ENCODE measurements at regions not wholly inside any gene's neighbourhood (a gene's known extent, or its start where the extent isn't known, plus 50 kb on each side); places are given as distances from the start of the nearest gene placed in this dataset.

DNA sequence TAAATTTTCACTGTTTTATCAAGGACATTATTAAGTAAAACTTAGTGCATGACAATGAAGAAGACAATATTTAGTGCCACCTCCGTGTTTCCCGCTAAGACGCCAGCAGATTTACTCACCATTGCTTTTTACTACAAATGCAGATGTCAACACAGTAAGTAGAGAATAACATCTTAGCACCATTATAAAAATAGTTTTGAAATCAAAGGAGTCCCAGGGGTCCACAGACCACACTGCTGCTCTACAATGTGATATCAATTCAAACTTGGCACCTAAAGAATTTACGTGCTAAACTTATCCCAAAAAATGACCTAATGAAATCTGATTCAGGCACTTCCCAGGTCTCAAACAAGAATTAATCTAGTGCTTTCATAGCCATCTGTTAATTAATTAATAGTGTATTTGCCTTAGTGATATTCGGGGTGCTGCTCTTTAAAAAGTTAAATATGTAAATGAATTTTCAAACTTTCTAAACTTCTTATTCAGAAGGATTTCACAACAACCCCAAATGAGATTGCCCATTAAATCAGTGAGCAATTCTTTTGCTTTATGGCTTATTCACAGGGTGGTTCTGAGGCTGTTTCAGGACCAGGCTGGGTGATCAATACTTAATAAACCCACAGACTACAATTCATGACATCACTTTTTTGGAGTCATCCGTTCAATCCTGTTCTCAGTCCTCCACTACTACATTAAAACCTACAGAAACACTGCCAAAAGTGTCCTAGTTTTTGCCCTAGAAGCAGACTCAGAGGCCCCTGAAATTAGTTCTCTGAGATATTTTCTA is 161.3 kb upstream of the LMNTD1 start:
- no peak for DNase-seq (ENCODE audit: low spot score)

GRCh38 chr12:25715102-25715501 is 162.0 kb upstream of the LMNTD1 start:
- no peak for DNase-seq (ENCODE audit: low spot score)

DNA sequence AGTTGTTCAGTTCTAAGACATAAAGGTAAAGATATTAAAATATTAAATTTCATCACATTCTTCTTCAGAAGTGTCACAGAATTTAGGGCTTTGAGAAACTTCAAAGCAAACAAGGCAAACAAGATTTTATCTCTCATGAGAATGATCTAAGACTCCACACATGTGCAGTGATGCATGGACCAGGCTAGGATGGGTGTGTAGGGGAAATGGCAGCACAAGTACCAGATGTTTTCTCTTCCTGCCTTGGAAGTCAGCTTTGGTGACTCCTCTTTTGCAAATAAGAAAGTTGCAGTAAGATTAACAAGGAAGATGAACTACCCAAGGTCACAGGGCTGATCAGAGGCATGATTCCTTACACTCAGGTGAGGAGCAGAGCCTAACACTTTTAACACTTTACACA is 163.8 kb upstream of the LMNTD1 start:
- DNase-seq (ENCODE audit: low spot score) = no peak

GRCh38 chr12:25717552-25717951 is 164.5 kb upstream of the LMNTD1 start:
- no peak for DNase-seq (ENCODE audit: low spot score)

DNA sequence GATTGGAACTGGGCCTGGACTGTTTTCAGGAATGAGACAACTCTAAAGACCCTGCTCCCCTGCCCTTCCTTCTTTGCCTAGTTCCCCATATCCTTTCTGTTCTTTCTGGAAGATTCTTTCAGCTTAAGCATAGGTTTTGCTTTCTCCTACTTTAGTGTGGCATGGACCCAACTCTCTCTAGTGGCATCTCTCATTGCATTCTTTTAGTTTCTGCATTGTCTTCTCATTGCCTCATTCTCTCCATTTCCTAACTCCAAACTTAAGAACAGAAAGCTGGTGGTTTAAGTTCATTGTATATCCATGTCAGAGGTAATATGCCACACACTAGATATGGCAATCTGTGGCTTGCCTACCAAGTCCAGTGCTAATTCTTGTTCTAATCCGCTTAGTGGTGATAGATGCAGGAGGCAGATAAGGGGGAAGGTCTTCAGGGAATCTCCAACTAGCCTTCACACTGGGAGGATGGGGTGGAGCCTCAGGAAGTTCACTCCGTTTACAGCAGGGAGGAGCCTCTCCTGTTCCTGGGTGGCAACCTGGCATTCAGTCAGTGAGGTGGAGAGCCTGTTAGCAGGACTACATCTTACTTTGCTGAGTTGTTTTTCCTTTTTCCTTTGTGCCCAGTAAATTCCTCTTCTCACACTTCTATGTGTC is 165.1 kb upstream of the LMNTD1 start:
- no peak for DNase-seq (ENCODE audit: low spot score)

DNA sequence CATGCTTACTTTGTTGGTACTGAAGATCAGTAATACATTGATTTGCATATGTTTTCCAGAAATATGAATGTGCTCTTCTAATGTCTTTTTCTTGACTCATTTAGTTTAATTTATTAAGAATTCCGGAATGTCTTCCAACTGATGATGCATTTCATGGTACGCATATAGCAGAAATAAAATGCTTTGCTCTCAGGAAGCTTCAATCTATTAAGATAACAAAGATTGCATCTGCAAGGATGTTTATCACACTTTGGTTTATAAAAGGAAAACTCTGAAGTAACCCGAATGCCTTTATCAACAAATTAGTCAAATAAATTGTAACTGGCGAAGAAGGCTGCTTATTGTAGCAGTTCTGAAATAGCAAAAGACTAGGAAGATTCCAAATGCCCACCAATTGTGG is 166.4 kb upstream of the LMNTD1 start:
- DNase-seq (ENCODE audit: low spot score) = no peak

- DNase-seq (ENCODE audit: low spot score) = no peak
These were observed 170.3 kb upstream of the LMNTD1 start for GRCh38 chr12:25723336-25723735.

- DNase-seq (ENCODE audit: low spot score) = no peak
These were observed 170.9 kb upstream of the LMNTD1 start for GRCh38 chr12:25723921-25724491.

DNA sequence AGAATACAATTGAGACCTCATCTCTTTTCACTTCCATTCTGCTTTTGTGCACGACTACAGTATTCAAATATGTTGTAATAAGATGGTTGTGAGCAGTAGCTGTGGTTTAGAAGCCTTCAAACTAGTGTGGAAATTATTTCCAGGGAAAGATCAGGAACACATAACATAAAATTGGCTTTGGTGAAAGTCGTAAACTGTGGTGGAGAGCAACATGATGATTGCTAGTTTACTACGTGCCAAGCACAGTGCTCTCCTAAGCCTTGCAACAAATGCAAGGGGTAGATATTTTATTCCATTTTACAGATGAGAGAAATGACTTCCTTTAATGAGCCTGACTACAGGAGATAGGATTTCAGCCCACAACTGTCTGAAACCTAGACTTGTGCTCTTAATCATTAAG is 172.4 kb upstream of the LMNTD1 start:
- no peak for DNase-seq (ENCODE audit: low spot score)

- no peak for DNase-seq (ENCODE audit: low spot score)
These were observed 172.8 kb upstream of the LMNTD1 start for GRCh38 chr12:25725931-25726330.

DNA sequence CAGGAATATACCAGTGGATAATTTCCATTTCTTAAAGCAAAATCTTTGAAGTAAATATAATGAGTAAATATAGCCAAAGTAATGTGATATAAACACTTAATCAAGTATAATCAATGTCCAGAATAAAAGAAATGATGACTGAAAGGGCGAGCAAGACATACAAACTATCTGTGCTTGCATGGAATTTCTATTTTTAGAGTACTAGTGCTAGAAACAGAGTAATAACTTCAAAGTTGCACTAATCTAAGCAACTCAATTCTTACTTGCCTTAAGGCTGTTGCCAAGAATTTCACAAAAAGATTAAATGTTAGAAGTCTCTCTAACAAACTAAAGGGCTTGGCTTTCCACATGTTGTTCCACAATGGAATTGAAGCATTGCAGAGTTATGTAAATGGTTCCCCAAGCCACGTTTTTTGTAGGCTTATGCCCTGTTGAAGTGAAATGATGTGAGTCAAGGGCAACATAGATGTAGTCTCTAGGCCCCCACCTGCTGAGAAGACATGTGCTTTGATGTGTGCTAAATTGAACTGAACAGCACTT is 175.0 kb upstream of the LMNTD1 start:
- DNase-seq (ENCODE audit: low spot score) = no peak

DNA sequence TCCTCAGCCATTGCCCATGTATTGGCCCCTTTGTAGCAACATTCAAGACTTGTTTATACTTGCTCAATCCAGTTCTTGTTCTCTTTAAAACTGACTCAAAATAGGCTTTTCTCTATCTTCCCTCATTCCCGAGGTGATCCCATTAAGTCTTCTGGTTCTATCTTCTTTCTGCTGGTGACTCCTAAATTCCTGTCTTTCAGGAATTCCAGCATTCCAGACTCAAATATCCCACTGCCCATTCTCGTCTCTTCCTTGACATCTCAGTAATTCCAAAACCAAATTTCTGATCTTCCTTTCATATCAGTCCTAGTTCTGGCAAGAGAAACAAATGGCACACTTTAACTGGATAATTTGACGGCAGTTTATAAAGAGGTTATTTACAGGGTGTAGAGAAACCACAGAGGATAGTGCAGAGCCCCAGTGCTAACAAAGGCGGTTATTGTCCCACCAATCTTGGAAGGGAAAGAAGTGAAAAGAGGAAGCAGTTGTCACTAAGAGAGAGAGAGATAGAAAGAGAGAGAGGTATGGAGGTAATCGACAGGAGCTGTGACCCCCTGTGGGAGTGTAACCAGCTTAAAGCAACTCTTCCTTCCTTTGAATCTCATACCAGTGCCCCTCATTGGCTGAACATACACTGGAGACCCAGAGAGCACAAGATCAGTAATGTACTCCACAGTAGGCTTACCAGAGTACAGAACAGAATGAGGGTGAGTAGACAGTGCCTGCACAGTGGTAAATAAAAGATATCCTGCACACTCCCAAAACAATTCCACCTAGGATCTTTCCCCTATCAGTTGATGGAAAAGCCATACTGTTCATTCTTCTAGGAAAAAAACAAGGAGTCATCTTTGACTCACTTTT is 177.6 kb upstream of the LMNTD1 start:
- no peak for DNase-seq (ENCODE audit: low spot score)

GRCh38 chr12:25733541-25733940 is 180.5 kb upstream of the LMNTD1 start:
- DNase-seq (ENCODE audit: low spot score) = no peak

DNA sequence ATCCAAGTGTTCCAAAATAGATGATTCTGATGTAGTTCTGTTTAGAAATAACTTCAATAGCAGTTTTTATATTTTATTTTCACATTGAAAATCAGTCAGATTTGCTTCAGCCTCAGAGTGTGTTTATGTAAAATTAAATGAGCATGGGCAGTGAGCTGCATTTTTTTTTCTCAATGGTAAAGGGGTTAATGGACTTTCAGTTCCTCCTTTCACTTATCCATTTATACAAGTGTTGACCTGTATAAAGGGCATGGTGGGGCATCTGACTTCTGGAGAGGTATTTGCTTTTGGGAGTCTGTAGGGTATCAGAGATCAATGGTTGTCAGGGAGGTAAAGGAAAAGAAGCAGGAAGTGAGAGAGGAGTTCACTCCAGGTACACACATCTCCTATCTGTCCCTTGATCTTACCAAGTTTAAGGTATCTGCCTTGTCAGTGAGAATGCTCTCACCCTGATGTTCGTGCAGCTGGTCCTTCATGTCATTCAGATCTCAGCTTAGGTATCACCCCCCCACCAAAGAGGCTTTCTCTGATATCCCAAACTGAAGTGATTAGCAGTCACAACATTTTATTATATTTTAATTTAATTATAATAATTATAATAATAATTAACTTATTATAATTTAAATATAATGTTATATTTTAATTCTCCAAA is 181.6 kb upstream of the LMNTD1 start:
- DNase-seq (ENCODE audit: low spot score) = no peak

- no peak for DNase-seq (ENCODE audit: low spot score)
These were observed 187.5 kb upstream of the LMNTD1 start for GRCh38 chr12:25740617-25741016.

- DNase-seq (ENCODE audit: low spot score) = no peak
These were observed 188.8 kb upstream of the LMNTD1 start for GRCh38 chr12:25741917-25742316.

- DNase-seq (ENCODE audit: low spot score) = no peak
These were observed 190.7 kb upstream of the LMNTD1 start for GRCh38 chr12:25743679-25744215.

GRCh38 chr12:25744313-25744712 is 191.2 kb upstream of the LMNTD1 start:
- DNase-seq (ENCODE audit: low spot score) = no peak

DNA sequence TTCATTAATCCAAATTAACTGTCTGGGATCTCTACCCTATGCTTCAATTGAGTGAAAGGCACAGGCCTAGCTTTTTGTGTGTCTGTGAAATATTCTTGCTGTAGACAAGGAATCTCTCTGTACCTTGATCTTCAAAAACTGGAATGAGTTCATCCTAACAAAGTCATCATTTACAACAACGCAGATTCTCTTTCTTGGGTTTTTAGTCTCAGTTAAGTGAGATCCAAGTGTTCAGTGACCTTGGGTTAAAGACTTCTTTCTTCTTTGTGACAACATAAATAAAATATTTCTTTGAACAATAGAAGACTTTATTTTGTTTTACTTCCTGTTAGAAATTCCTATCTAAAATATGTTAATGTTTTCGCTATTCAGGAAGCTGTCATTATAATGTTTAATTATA is 192.2 kb upstream of the LMNTD1 start:
- no peak for DNase-seq (ENCODE audit: low spot score)

- DNase-seq (ENCODE audit: low spot score) = no peak
These were observed 193.0 kb upstream of the LMNTD1 start for GRCh38 chr12:25746131-25746530.

GRCh38 chr12:25752710-25753309 is 199.7 kb upstream of the LMNTD1 start:
- DNase-seq (ENCODE audit: low spot score) = no peak

Data from RKO (cell line).